Activated CD4-positive, alpha-beta memory T cell treated with anti-CD3 and anti-CD28 coated beads, Interleukin-2, amount 10 ng/mL, durations not matched to agents 7 days and 5 days (primary cell): ENCODE measurements at regions not wholly inside any gene's neighbourhood (a gene's known extent, or its start where the extent isn't known, plus 50 kb on each side); places are given as distances from the start of the nearest gene placed in this dataset.
"Not testable (repeated sequence)": the region's sequence is repeated elsewhere in the genome, so short reads cannot be mapped to it uniquely, and the experiment has no call there.

Source experiments
- CTCF ChIA-PET: fragments of 350-600 bp; sonication (Branson Sonifier 250); formaldehyde crosslinking; loops from one replicate; lab custom pipeline; 2021; ENCODE audit warnings: antibody characterized with exemption, inconsistent platforms; lab: Charles Lee
- POLR2A ChIA-PET: fragments of 350-600 bp; sonication (Branson Sonifier 250); formaldehyde crosslinking; loops from one replicate; lab custom pipeline; 2021; ENCODE audit warnings: antibody characterized with exemption; lab: Charles Lee
- DNase-seq: peaks from one replicate; pipeline ENCODE4 v3.0.0-alpha.2; 2020
- H3K27ac Mint-ChIP-seq: one replicate; pipeline ENCODE4 v1.8.0; 2021; ENCODE audit warnings: mild to moderate bottlenecking, mixed read lengths
- H3K27me3 Mint-ChIP-seq: one replicate; pipeline ENCODE4 v1.8.0; 2021; ENCODE audit warnings: mixed read lengths
- H3K36me3 Mint-ChIP-seq: one replicate; pipeline ENCODE4 v1.8.0; 2021; ENCODE audit warnings: low read depth, mixed read lengths
- H3K4me1 Mint-ChIP-seq: one replicate; pipeline ENCODE4 v1.8.0; 2021; ENCODE audit warnings: mixed read lengths
- H3K4me3 Mint-ChIP-seq: one replicate; pipeline ENCODE4 v1.8.0; 2021; ENCODE audit warnings: mild to moderate bottlenecking, mixed read lengths
- H3K9me3 Mint-ChIP-seq: one replicate; pipeline ENCODE4 v1.8.0; 2021; ENCODE audit warnings: mixed read lengths

DNA sequence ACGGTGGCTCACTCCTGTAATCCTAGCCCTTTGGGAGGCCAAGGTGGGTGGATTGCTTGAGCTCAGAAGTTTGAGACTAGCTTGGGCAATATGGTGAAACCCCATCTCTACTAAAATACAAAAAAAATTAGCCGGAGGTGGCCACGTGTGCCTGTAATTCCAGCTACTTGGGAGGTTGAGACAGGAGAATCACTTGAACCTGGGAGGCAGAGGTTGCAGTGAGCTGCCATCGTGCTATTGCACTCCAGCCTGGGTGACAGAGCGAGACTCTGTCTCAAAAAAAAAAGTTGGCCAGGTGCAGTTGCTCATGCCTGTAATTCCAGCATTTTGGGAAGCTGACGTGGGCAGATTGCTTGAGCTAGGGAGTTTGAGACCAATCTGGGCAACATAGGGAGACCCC, 79.2 kb upstream of the CLINT1 start:
- H3K27me3 Mint-ChIP-seq, H3K4me3 Mint-ChIP-seq, POLR2A ChIA-PET, H3K4me1 Mint-ChIP-seq, H3K27ac Mint-ChIP-seq, DNase-seq, H3K9me3 Mint-ChIP-seq, H3K36me3 Mint-ChIP-seq: not testable (repeated sequence)
- CTCF ChIA-PET: interaction anchor here (0.6 to 3.4 kb wide), 4 partner anchors 11 to 123 kb away, joined by 3 to 25 read pairs (median 4); no protein-coding TSS in a partner anchor

DNA sequence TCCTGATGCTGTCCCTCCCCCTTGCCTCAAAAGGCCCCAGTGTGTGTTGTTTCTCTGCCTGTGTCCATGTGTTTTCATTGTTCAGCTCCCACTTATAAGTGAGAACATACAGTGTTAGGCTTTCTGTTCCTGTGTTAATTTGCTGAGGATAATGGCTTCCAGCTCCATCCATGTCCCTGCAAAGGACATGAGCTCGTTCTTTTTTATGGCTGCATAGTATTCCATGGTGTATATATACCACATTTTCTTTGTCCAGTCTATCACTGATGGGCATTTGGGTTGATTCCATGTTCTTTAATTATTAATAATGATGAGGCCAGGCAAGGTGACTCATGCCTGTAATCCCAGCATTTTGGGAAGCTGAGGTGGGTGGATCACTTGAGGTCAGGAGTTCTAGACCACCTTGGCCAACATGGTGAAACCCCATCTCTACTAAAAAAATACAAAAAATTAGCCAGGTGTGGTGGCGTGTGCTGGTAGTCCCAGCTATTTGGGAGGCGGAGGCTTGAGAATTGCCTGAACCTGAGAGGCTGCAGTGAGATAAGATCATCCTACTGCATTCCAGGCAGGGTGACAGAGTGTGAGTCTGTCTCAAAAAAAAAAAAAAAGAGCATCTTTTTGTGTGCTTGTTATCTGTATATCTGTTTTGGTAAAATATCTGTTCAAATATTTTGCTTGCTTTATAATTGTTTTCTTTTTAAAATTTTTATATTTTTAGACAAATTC, 78.0 kb upstream of the CLINT1 start:
- H3K9me3 Mint-ChIP-seq, DNase-seq, H3K36me3 Mint-ChIP-seq, H3K4me3 Mint-ChIP-seq, H3K4me1 Mint-ChIP-seq, H3K27ac Mint-ChIP-seq, H3K27me3 Mint-ChIP-seq, POLR2A ChIA-PET: not testable (repeated sequence)
- CTCF ChIA-PET: interaction anchor here (1.6 to 3.4 kb wide), 2 partner anchors 12 to 120 kb away, joined by 5 to 25 read pairs; no protein-coding TSS in a partner anchor

DNA sequence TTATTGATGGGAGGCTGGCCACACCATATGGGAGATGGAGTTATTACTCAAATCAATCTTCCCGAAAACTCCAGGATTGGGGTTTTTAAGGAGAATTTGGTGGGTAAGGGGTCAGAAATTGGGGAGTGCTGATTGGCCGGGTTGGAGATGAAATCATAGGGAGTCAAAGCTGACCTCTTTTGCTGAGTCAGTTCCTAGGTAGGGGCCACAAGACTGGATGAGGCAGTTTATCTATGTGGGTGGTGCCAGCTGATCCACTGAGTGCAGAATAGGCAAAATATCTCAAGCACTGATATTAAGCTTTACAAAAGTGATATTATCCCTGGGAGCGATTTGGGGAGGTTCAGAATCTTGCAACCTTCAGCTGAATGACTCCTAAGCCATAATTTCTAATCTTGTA, 75.7 kb upstream of the CLINT1 start:
- ChIA-PET POLR2A (no interaction called here), CTCF (interaction anchor here (1.0 kb wide), 1 partner anchor 14 kb away, joined by 6 read pairs; no protein-coding TSS in a partner anchor)
- DNase-seq: no peak
- Mint-ChIP-seq H3K4me1 (no peaks in the 10 kb centered on the region), H3K27ac (no peak overlapping the region), H3K36me3 (no peaks in the 10 kb centered on the region), H3K4me3 (no peak overlapping the region), H3K9me3 (peaks cover 8% of the 10 kb centered on the region), H3K27me3 (peaks cover 6% of the 10 kb centered on the region)

DNA sequence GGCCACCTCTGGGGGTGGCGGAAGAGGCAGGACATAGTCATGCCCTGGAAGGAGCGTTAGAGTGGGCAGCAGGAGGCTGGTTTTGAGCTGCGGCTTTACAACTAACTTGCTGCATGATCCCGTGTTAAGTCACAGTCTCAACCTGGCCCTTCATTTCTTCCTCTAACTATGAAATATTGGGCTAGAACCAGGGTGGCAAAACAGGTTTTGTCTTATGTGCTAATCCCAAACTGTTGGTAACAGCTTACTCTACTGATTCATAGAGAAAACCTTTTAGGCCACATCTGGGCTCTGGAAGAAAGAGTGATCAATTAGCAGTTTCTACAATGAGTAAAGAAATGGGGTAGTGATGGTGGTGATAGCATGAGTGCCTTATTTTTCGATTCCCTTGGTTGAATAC, 74.1 kb upstream of the CLINT1 start:
- Mint-ChIP-seq H3K27ac (no peak overlapping the region), H3K36me3 (no peaks in the 10 kb centered on the region), H3K4me1 (no peaks in the 10 kb centered on the region), H3K4me3 (no peak overlapping the region), H3K9me3 (peaks cover 8% of the 10 kb centered on the region), H3K27me3 (peaks cover 6% of the 10 kb centered on the region)
- ChIA-PET CTCF (interaction anchor here (1.0 to 1.3 kb wide), 3 partner anchors 13 to 116 kb away, joined by 3 to 4 read pairs (median 3); no protein-coding TSS in a partner anchor), POLR2A (no interaction called here)
- no peak for DNase-seq

DNA sequence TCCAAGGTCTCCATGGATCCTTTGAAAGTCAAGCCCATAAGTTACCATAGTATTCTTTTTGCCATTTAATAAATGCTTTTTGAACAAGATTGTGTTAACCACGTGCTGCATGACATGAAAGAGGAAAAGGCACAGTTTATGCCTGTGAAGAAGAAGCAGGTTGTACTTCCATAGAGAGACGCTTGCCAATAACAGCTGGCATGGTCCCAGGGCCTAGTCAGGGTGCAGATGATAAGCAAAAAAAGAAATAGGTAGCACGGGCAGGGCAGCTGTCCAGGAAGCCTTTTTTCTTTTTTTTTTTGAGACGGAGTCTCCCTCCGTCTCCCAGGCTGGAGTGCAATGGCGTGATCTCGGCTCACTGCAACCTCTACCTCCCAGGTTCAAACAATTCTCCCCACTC, 71.8 kb upstream of the CLINT1 start:
- DNase-seq: no peak
- no peak overlapping the region for H3K4me3 Mint-ChIP-seq
- peaks cover 8% of the 10 kb centered on the region for H3K27me3 Mint-ChIP-seq
- H3K9me3 Mint-ChIP-seq: peaks cover 8% of the 10 kb centered on the region
- H3K27ac Mint-ChIP-seq: no peak overlapping the region
- peaks cover 3% of the 10 kb centered on the region for H3K4me1 Mint-ChIP-seq
- ChIA-PET CTCF (interaction anchor here (1.0 kb wide), 1 partner anchor 18 kb away, joined by 3 read pairs; no protein-coding TSS in a partner anchor), POLR2A (no interaction called here)
- H3K36me3 Mint-ChIP-seq: no peaks in the 10 kb centered on the region

DNA sequence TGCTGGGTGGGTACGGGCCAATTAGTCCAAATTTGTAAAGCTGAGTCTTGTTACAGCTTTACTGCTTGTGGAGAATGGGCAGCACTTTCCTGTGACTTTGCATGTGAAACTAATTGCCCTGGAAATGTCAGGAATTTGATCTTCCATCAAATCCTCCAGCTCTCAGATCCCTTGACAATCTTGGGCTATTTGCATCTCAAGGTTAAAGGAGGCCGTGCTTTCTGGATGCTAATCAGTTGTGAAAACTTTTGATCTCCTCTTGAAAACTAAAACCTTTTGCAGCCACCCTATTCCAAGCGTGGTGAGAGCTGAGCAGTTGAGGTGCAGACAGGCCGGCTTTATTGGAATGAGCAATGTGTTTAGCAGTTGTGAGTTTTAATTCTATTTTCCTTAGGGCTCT, 68.0 kb upstream of the CLINT1 start:
- no peaks in the 10 kb centered on the region for H3K9me3 Mint-ChIP-seq
- ChIA-PET CTCF (interaction anchor here (1.0 to 1.5 kb wide), 2 partner anchors 8 to 68 kb away, joined by 3 to 4 read pairs; no protein-coding TSS in a partner anchor), POLR2A (no interaction called here)
- H3K4me3 Mint-ChIP-seq: no peak overlapping the region
- H3K4me1 Mint-ChIP-seq: peaks cover 11% of the 10 kb centered on the region
- no peaks in the 10 kb centered on the region for H3K36me3 Mint-ChIP-seq
- H3K27me3 Mint-ChIP-seq: peaks cover 2% of the 10 kb centered on the region
- DNase-seq: no peak
- H3K27ac Mint-ChIP-seq: no peak overlapping the region

DNA sequence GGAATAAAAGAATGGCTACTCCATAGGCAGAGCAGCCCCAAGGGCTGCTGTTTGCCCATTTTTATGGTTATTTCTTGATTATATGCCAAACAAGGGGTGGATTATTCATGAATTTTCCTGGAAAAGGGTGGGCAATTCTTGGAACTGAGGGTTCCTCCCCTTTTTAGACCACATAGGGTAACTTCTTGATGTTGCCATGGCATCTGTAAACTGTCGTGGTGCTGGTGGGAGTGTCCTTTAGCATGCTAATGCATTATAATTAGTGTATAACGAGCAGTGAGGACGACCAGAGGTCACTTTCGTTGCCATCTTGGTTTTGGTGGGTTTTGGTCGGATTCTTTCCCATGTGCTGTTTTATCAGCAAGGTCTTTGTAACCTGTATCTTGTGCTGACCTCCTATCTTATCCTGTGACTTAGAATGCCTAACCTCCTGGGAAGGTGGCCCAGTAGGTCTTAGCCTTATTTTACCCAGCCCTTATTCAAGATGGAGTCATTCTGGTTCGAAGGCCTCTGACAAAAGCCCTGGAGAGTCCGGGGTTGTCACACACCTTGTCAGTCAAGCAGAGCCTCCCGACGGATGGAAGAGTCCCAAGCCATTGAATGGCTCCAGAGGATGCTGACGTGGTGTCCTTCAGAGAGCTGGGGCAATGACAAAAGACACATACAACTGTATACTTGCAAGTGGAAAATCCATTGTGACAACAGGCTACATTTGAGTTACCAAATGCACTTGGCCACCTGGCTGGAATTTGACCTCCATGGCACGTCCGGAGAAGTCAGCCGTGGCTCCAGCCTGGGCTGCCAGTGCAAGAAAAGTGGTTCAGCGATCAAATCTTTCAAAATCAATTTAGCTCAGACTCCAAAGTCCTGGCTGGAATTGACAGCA, 67.1 kb upstream of the CLINT1 start:
- Mint-ChIP-seq H3K4me1 (peaks cover 11% of the 10 kb centered on the region), H3K27ac (no peak overlapping the region), H3K36me3 (no peaks in the 10 kb centered on the region), H3K4me3 (no peak overlapping the region), H3K27me3 (peaks cover 2% of the 10 kb centered on the region), H3K9me3 (no peaks in the 10 kb centered on the region)
- DNase-seq: no peak
- ChIA-PET CTCF (interaction anchor here (1.0 to 1.5 kb wide), 2 partner anchors 7 to 69 kb away, joined by 3 to 4 read pairs; no protein-coding TSS in a partner anchor), POLR2A (no interaction called here)

DNA sequence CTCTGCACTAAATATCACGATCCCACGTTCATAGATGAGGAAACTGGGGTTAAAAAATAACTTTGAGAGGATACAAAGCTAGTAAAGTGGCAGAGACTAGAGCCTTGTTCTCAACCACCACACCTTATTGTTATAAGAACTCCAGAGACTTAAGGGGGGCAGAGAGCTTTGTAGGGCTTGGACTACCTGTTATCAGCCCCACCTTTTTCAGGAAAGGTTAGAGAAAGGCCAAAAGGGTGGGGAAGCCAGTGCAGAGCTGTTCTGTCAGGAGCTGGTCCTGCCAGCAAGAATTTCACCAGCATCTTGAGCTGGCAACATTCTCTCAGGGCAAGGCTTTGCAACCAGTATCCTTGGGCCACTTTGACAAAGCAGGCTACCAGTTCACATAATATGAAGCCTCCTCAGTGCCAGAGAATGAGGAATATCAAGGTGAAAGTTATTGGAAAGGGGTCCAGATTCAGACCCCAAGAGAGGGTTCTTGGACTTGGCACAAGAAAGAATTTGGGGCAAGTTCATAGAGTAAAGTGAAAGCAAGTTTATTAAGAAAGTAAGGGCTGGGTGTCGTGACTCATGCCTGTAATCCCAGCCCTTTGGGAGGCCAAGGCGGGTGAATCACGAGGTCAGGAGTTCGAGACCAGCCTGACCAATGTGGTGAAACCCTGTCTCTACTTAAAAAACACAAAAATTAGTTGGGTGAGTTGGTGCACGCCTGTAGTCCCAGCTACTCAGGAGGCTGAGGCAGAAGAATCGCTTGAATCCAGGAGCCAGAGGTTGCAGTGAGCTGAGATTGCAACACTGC, 66.2 kb upstream of the CLINT1 start:
- ChIA-PET CTCF (no interaction called here), POLR2A (no interaction called here)
- no peaks in the 10 kb centered on the region for H3K9me3 Mint-ChIP-seq
- no peaks in the 10 kb centered on the region for H3K36me3 Mint-ChIP-seq
- no peak overlapping the region for H3K27ac Mint-ChIP-seq
- peaks cover 14% of the 10 kb centered on the region for H3K4me1 Mint-ChIP-seq
- no peak overlapping the region for H3K4me3 Mint-ChIP-seq
- no peak for DNase-seq
- peaks cover 2% of the 10 kb centered on the region for H3K27me3 Mint-ChIP-seq

DNA sequence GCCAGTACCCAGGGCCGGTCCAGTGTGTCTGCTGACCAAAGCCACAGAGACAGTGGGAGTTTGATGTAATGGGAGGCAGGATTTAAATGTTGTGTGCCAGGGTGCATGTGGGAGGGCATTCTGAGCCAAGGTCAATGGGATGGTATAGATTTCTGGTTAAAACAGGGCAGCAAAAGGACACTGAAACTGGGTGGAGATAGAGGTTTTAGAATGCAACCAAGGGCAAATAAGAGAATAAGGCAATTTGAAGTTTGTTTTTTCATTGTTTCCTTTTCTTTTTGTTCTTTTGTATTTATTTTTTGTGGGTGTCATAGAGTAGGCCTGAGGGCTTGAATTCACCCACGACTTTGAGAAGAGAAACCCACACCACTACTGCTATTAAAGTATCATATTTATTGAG, 65.5 kb upstream of the CLINT1 start:
- no peak for DNase-seq
- Mint-ChIP-seq H3K4me1 (peaks cover 21% of the 10 kb centered on the region), H3K36me3 (no peaks in the 10 kb centered on the region), H3K9me3 (no peaks in the 10 kb centered on the region), H3K27ac (no peak overlapping the region), H3K4me3 (no peak overlapping the region), H3K27me3 (peaks cover 2% of the 10 kb centered on the region)
- ChIA-PET POLR2A (no interaction called here), CTCF (no interaction called here)

DNA sequence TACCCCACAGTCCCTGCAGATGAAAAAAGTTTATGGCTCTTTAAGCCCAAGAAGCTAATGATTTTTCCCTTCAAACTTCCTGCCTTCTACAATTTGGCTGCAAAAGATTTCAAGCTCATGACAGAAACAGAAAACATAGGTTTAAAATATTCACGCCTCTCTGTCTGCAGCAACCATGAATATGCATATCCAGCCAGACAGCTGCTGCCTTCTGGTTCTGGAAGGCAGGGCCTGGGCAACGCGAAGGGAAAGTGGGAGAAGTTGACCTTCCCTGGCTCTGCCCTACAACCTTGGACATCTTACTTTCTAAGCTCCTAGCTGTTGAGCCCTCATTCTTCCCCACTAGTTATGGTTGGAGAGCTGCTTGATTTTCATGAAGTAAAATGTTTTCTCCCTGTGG, 64.8 kb upstream of the CLINT1 start:
- peaks cover 2% of the 10 kb centered on the region for H3K27me3 Mint-ChIP-seq
- peaks cover 28% of the 10 kb centered on the region for H3K4me1 Mint-ChIP-seq
- no peak for DNase-seq
- H3K9me3 Mint-ChIP-seq: no peaks in the 10 kb centered on the region
- no peaks in the 10 kb centered on the region for H3K36me3 Mint-ChIP-seq
- POLR2A ChIA-PET: no interaction called here
- no peak overlapping the region for H3K4me3 Mint-ChIP-seq
- no peak overlapping the region for H3K27ac Mint-ChIP-seq
- CTCF ChIA-PET: interaction anchor here (0.9 to 1.2 kb wide), 4 partner anchors 9 to 68 kb away, joined by 3 to 4 read pairs (median 3); no protein-coding TSS in a partner anchor

DNA sequence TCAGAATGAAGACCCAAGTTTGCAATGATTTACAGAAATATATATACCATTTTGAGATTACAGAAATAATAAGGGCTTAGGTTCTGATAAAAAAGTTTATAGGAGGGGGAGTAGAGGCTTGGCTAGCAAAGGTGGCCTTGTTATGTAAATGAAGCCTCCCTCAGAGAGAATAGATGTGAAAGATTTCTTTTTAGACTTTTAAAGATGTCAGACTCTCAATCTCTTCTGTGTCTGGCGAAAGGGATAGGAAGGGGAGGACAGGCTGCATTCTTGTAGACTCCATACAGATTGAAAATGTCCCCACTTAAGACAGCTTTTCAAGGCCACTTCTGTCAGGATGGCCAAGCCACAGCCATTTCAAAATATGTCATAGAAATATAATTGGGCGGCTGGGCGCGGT, 63.1 kb upstream of the CLINT1 start:
- no peak for DNase-seq
- Mint-ChIP-seq H3K4me1 (peaks cover 42% of the 10 kb centered on the region), H3K9me3 (no peaks in the 10 kb centered on the region), H3K27me3 (peaks cover 2% of the 10 kb centered on the region), H3K27ac (no peak overlapping the region), H3K36me3 (no peaks in the 10 kb centered on the region), H3K4me3 (no peak overlapping the region)
- ChIA-PET CTCF (interaction anchor here (4.4 kb wide), 1 partner anchor 27 kb away, joined by 24 read pairs; no protein-coding TSS in a partner anchor), POLR2A (no interaction called here)

DNA sequence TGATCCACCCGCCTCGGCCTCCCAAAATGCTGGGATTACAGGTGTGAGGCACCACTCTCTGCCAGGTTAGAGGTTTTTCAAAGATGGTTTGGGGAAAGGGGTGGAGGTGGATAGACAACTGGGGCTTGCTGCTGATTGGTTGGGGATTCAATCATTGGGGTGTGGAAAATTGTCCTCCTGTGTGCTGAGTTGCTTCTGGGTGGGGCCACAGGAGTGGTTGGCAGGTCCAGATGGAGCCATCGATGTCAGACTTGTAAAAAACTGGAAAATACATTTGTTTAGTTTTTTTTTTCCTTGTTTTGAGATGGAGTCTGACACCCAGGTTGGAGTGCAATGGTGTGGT, 61.9 kb upstream of the CLINT1 start:
- no peaks in the 10 kb centered on the region for H3K27me3 Mint-ChIP-seq
- CTCF ChIA-PET: interaction anchor here (1.5 to 4.4 kb wide), 2 partner anchors 13 to 28 kb away, joined by 3 to 24 read pairs; no protein-coding TSS in a partner anchor
- no peak for DNase-seq
- H3K4me3 Mint-ChIP-seq: no peak overlapping the region
- no peaks in the 10 kb centered on the region for H3K9me3 Mint-ChIP-seq
- POLR2A ChIA-PET: no interaction called here
- H3K36me3 Mint-ChIP-seq: no peaks in the 10 kb centered on the region
- H3K27ac Mint-ChIP-seq: no peak overlapping the region
- peaks cover 40% of the 10 kb centered on the region for H3K4me1 Mint-ChIP-seq
